ENCODE measurements at regions not wholly inside any gene's neighbourhood (a gene's known extent, or its start where the extent isn't known, plus 50 kb on each side); places are given as distances from the start of the nearest gene placed in this dataset.

DNA sequence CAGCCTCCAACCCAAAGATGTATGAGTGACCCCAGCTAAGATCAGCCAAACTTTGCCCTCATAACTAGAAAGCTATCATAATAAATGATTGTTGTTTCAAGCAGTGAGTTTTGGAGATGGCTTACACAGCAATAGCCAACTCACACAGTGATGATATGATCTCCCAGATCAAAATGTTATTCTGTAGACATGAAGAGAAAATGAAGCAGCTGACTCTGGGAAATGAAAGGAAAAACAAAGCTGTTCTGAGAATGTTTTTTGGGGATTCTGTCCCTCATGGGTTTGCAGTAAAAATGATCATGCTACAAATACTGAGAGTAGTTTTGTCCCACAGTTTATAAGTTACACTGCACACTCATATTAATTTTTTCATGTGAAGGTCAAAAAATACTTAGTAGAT, 617.8 kb downstream of the MRPL39 start:
- no peak for DNase-seq

DNA sequence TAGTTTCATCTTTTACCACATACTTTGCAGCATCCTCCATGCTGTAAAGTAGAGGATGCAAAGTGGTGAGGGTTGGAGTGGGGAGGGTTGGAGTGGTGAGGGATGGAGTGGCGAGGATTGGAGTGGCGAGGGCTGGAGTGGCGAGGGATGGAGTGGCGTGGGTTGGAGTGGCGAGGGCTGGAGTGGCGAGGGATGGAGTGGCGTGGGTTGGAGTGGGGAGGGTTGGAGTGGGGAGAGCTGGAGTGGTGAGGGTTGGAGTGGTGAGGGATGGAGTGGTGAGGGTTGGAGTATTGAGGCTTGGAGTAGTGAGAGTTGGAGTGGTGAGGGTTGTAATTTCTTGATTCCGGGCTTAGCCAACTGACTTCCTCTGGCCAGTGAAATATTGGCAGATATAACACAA, 618.3 kb downstream of the MRPL39 start:
- DNase-seq: no peak

DNA sequence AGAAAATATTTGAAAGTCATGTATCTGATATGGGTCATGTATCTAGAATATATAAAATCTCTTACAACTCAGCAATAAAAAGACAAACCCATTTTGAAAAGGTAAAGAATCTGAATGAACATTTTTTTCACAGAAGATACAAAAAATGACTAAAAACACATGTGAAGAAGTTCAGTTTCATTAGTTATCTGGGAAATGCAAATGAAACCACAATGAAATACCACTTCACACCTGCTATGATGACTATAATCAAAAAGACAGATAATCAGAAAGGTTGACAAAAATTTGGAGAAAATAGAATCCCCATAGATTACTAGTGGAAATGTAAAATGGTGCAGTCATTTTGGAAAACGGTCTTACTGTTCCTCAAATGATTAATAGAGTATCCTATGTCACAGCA, 631.0 kb downstream of the MRPL39 start:
- no peak for DNase-seq

- no peak for DNase-seq
Measured at GRCh38 chr21:24969068-24969467, 638.2 kb downstream of the MRPL39 start.

DNA sequence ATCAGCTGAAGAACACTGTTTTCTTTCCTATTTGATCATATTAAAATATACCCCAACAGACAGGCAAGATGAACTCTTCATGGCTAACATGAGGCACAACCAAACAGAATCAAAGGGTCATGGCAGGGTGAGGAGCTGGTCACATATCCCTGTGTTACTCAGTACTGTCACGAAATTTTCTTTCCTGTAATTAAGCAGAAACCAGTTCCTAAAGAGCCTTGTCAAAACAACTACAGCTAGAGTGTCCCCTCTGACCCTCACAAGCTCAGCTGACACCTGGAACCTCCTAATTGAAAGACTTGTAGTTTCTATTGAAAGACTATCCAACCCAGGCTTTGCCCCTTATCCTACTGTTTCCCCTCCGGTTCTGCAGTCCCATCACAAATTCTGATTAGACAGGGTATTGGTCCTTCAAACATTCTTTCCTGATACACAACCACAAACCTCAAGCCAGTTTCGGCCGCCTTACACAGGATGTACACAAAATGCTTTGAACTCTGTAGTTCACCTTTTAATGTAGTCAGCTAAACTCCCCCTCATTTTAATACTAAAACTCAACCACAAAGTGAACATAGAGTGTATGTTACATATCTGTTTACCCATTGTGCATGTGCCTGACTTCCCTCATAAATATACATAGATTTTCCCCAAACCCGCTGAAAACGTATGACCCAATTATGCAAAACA, 651.9 kb downstream of the MRPL39 start:
- DNase-seq: no peak

DNA sequence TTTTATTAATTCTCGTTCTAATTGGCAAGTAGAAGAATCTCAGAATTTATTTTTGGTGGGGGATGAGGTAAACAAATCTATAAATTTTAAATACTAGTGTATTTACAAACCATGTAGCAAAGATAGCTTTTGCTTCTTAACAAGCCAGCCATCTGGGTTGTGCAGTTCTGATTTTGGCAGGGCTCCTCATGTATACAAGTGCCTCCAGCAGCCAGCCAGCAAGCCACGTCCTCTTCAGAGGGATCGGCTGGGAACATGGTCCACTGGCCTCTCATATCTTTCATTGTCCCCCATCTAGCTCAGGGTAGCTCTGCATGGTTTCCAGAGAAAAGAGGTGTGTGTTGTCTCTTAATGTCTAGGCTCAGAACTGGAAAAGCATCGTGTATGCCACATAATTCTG, 659.1 kb downstream of the MRPL39 start:
- DNase-seq: no peak

DNA sequence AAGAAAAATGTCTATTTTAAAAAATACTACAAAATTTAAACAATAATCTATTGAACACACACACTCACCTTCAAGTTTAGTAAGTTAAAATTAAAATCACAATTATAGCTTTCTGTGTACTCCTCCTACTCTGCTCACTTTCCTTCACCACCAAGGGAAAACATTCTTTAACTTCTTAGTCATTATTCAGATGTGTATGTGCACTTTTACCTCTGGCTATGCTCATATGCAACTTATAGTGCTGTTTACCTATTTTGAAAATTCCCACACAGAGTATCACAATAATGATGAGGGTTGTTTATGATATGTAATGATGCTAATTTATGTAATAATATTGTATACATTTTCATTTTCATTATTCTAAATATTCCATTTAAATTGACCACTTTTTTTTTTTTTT, 661.4 kb downstream of the MRPL39 start:
- DNase-seq: no peak

DNA sequence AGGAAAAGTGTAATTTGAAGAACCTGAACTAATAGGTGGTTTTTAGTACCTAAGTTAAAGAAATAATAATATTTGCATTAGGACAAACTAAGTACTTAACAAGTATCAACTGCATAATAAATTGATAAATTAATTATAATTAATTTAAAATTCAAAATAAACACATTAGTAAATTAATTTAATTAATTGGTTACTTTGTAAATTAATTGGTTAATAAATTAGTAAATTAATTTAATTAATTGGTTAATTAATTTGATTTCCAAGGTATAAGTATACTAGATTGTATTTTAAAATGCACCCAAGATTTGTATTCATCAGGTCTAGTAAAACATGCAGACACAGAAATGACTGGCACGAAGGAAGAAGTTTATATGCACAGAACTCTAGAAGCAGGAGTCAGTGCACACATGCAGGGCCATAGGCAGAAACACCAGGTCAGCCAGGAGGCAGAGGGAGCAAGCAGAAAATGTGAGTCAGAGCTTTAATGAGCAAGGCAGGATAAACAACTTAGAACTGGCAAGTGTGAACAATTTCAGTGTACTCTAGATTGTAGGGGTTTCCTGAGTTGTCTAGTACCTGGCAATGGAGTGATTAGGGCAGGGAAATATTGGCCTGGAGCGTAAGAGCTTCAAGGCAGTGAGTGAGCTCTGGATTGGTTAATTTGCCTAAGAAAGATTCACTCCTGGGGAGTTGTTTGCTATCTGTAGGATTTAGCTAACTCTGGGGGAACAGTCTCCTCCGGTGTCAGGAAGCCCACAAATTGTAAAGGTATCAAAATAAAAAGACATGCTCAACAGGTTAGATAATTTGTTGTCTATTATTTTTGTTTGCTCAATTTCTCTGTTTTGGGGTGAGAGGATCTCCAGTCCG, 665.7 kb downstream of the MRPL39 start:
- DNase-seq: no peak

DNA sequence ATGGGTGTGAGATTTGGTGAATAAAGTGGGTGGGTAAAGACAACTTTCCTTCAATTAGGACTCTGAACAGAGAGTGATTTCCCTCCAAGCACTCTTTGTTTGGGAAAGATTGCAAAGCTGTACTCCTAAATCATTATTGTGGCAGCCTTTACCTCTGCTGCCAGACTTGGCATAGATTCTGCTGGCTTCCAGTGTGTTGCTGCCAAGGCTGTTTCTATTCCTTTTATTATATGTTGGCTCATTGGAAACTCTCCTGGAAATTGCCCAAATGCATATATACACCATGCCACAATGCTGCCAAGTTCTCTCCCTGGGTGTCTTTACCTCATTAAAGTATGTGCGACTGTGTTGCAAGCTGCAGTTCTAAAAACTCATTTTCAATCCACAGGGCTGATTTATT, 668.0 kb downstream of the MRPL39 start:
- DNase-seq: no peak

DNA sequence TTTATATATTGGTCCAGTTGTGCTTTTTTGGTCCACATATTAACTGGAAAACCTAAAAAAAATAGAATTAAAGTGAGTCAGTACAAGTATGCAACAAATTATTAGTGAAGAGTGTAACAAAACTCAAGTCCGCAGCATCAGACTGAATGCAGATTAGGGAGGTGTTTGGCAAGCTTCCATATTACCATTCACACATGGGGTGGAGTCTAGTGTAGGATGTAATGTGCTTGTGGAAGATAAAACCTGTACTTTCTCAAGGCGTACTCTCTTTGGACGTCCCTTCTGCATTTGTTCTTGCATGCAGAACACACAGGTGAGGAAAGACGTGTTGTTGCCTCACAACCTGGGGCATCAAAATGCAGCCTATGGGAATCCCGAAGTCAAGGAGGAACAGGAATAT, 668.7 kb downstream of the MRPL39 start:
- DNase-seq: no peak

DNA sequence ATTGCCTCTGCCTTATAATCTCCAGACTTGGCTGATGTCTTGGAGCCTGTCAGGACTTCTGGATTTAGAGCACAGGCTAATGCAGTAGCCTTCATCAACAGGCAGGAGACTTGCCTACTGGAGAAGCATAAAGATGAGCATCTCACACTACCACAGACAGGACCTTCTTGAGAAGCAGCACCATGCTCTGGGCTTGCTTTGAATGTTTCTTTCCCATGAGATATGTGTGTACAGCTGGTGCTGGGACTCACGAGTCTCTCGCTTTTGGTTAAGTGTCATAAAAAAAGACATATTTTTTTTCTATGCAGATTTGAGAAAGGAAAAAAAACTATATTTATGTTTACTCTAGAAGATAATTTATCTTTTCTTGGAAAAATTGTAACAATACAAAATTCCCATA, 671.3 kb downstream of the MRPL39 start:
- no peak for DNase-seq

- no peak for DNase-seq
Measured at GRCh38 chr21:24910591-24910990, 696.7 kb downstream of the MRPL39 start.

DNA sequence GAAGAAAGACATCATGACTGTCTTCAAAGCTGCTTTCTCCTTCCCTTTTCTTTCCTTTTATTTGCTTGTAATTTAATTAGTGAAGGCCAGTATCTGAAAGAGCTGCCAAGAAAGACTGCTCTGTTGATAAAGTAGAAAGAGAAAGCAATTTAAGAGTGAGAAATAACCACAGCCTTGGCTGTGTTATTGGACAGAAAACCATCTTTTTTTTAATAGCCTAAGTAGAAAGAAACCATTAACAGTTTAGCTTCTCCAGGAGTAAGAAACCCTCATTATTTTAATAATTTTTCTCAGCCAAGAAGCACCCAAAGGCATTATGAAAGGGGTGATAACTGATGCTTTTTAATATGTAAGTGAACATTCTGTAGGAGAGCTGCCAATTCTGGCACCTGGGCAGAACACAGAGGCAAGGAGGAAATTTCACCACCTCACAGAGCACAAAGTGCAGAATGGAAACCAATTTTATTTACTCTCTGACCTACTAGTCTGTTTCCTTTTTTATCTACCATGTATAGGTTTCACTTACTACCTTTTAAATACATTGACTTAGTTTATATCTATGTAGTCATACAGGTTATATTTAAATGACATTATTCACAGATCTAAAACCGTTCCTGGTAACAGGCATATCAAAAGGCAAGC, 703.2 kb downstream of the MRPL39 start:
- no peak for DNase-seq

- no peak for DNase-seq
Measured at GRCh38 chr21:24899138-24899537, 708.1 kb downstream of the MRPL39 start.

DNA sequence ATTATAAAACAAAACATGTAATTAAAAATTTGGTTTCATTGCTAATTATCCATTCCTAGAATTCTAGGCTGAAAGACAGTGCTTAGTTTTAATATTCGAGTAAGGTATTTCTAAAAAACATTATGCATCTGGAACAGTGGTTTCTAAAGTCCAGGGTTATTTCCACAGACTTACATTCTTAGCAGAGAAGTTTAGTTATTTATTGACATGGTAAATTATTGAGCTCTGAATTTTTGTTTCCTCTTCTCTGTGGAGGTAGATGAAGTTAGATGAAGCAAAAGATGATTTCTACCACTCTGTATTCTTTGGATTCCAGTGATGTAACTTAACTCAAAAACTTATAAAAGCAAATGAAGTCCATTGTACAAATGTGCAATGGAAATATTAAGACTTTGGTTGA, 709.4 kb downstream of the MRPL39 start:
- no peak for DNase-seq

DNA sequence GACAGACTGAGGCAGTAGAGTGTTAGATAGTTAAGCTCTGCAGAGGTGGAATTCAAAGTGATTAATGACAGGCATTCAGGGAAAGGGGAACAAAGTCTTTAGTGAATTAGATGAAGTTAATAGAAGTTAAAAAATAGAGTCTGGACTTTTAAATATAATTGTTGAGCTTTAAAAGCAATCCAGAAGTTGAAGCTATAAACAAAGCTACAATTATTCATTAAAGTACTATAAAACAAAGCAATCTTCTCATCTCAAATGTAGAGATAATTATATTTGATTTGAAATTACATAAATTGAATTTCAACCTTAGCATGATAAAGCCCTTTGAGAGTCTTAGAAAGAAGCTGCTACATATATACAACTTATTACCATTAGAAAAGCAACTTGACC, 710.6 kb downstream of the MRPL39 start:
- DNase-seq: no peak

DNA sequence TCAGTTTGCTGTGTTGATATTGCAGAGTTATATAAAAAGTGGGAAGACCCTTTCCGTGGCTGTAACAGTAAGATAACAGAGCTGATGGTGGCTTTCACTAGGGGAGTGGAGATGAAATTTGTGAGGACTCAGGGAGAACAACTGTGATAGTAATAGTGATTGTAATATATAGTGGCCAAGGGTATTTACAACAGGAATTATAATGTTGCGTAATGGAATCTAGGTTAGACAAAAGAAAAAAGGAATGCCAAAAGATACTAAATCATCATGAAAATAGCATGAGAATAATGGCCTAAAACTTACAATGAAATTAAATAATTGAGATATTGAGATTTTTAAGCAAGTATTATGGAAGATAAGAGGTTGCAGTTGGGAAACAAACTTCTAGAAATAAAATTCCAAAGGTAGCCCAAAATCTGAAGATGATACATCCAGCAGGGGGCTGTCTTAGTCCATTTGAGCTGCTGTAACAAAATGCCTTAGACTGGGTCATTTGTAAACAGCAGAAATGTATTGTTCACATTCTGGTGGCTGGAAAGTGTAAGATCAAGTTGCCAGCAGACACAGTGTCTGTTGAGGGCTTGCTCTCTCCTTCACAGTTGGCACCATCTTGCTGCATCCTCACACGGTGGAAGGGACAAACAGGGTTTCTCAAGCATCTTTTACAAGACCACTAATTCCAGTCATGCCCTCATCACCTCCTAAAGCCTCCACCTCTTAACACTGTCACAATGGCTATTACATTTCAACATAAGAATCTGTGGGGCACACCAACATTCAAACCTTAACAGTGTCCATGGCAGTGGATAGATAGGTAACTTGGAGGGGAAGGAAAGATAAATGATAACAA, 711.2 kb downstream of the MRPL39 start:
- DNase-seq: peak in 1 of 2 experiments; percentile 2

DNA sequence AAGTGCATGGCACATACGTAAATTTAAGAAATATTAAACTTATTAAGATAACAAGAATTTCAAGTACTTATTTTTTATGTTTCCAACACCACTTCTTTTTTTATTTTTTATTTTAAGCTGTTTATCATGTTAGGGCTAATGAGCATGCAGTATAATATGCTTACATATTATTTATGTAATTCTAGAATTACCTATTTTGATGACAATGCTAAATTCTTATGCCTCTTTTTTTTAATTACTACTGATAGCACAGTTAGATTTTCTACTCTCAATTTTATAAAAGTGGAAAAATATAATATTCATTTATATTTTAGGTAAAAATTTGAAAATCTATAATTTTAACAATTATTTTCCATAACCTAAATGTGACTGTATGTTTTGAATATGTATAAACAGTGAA, 713.0 kb downstream of the MRPL39 start:
- no peak for DNase-seq

DNA sequence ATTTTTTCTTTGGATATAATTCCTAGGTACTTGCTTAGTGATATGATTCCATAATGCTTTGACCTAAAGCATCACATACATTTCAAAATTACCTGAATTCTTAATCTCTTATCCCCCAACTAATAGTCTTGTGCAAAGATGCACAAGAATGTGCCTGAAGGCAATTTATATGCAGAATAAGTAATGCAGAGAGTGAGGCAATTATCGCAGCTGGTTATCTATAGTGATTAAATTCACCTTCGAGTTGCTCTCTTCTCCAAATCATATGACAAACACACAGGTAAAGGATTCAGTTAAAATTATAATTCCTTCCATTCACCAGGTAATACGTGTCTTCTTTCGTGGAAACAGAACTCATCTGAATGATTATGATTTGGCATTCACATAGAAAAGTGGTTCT, 717.3 kb downstream of the MRPL39 start:
- DNase-seq: no peak

- no peak for DNase-seq
Measured at GRCh38 chr21:24881506-24881905, 725.8 kb downstream of the MRPL39 start.

GRCh38 chr21:24870633-24871032, 736.6 kb downstream of the MRPL39 start:
- no peak for DNase-seq

DNA sequence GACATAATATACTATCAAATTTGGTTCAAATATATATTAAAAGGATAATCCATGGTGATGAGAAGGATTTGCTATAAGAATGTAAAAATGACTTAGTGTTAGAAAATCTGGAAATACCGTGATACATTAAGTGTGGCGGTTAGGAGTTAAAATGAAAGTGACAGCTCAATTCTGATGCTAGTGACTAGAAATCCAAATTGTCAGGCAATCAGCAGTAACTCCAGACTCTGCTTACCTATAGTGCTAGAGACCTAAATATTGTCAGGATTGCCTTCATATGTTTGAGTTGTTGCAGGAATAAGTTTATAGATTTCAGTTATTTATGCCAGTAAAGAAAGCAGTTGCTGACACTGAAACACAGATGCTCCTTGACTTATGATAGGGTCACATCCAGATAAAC, 737.4 kb downstream of the MRPL39 start:
- DNase-seq: no peak

DNA sequence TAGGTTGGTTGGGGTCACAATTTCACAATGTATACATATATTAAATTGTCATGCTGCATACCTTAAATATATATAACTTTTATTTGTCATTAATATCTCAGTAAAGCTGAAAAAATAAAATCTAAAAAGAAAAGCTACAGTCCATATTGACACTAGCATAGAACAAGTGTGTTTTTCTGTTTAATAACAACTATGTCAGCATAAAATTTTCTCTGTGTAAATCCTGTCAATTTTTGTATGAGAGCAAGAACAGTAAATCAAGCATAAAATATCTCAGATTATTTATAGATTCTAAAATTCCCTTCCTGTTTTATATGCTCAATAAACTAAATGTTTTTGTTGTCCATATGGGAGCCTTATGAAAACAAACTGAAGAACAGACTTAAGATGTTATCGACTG, 739.2 kb downstream of the MRPL39 start:
- DNase-seq: no peak

Measured in SW 1271 (cell line).